ENCODE measurements at regions not wholly inside any gene's neighbourhood (a gene's known extent, or its start where the extent isn't known, plus 50 kb on each side); places are given as distances from the start of the nearest gene placed in this dataset.

- BruUV-seq (replicated peaks) = no TSS peak
- DNase-seq = no peak
- TF ChIP-seq RCOR1 (IDR thresholded peaks at IDR 0.05; ENCODE audit: insufficient replicate concordance, low read length) (no peak), FOS (IDR thresholded peaks at IDR 0.05; ENCODE audit: low read depth, low read length) (no peak), MAZ (IDR thresholded peaks at IDR 0.05; ENCODE audit: borderline replicate concordance, low read depth, low read length) (no peak)
- H3K4me3 ChIP-seq (ENCODE audit: insufficient read depth, low read depth, low read length) = no peak overlapping the region
- H3K56ac ChIP-seq (ENCODE audit: extremely low read depth, insufficient read depth, low read length) = no peak overlapping the region
- no peak overlapping the region for H3K18ac ChIP-seq (ENCODE audit: low read depth, low read length)
- H4K8ac ChIP-seq (ENCODE audit: low read depth in 2 of 2, low read length in 2 of 2) = no peak overlapping the region
- in situ Hi-C loops (cut with MboI; ENCODE audit: low sequenced_read_pairs) = no loop called here
- no peak overlapping the region for H2AFZ ChIP-seq (replicated peaks; ENCODE audit: low read length, poor library complexity)
- H3K27me3 ChIP-seq (ENCODE audit: control insufficient read depth, insufficient read depth, low read length) = no peaks in the 10 kb centered on the region
- H3K36me3 ChIP-seq (ENCODE audit: control insufficient read depth, insufficient read depth, low read length) = no peaks in the 10 kb centered on the region
- no peak overlapping the region for H2BK15ac ChIP-seq (ENCODE audit: low read depth, low read length)
- H3K9me1 ChIP-seq (ENCODE audit: insufficient read depth, low read length) = no peaks in the 10 kb centered on the region
- no peak overlapping the region for H4K5ac ChIP-seq (ENCODE audit: low read depth, low read length)
- H3K9me3 ChIP-seq (ENCODE audit: control insufficient read depth, insufficient read depth, low read length) = peaks cover 74% of the 10 kb centered on the region
- no peak overlapping the region for H2BK120ac ChIP-seq (ENCODE audit: low read depth, low read length)
- H3K4me2 ChIP-seq (ENCODE audit: low read depth, low read length) = no peak overlapping the region
- ChIA-PET CTCF (no interaction called here), POLR2A (ENCODE audit: unreplicated experiment) (no interaction called here)
- intact Hi-C loops (cut with micrococcal nuclease) = no loop called here
- no peak overlapping the region for H3K9ac ChIP-seq (ENCODE audit: low read depth, low read length)
- no peak overlapping the region for H2AK5ac ChIP-seq (ENCODE audit: low read depth, low read length)
- no peak overlapping the region for H2BK5ac ChIP-seq (ENCODE audit: low read depth, low read length, poor library complexity, severe bottlenecking)
- H4K91ac ChIP-seq (ENCODE audit: insufficient read depth, low read depth, low read length) = no peak overlapping the region
- H2BK20ac ChIP-seq (ENCODE audit: low read depth, low read length) = no peak overlapping the region
- H3K14ac ChIP-seq (replicated peaks; ENCODE audit: low read depth, low read length) = no peak overlapping the region
- no peak overlapping the region for H3K27ac ChIP-seq (ENCODE audit: insufficient read depth, low read length)
- no peak overlapping the region for H2AK9ac ChIP-seq (replicated peaks; ENCODE audit: low read depth, low read length, poor library complexity)
- no peaks in the 10 kb centered on the region for H3K4me1 ChIP-seq (ENCODE audit: control insufficient read depth, insufficient read depth, low read length)
- H4K20me1 ChIP-seq (ENCODE audit: insufficient read depth, low read length) = no peaks in the 10 kb centered on the region
- dilution Hi-C loops (cut with HindIII; ENCODE audit: low sequenced_read_pairs, unreplicated experiment) = no loop called here
- ATAC-seq (ENCODE audit: low read depth) = no peak
- 81% methylated on average over 12 of the region's 28 CpGs; no CpG with 5 or more reads in 1 of the 2 experiments for WGBS, 2 experiments (ENCODE audit: extremely low coverage in 2 of 2, insufficient read length in 1 of 2)
- H3K23ac ChIP-seq (ENCODE audit: low read depth, low read length) = no peak overlapping the region
- H3K79me1 ChIP-seq (ENCODE audit: low read depth in 1 of 2, low read length in 2 of 2) = no peaks in the 10 kb centered on the region
- no peak overlapping the region for H3K4ac ChIP-seq (ENCODE audit: low read depth, low read length)
These were observed 438.7 kb upstream of the MYT1L start for GRCh38 chr2:2769481-2770431.
